Body of pancreas (tissue), 4 donors: ENCODE measurements at regions not wholly inside any gene's neighbourhood (a gene's known extent, or its start where the extent isn't known, plus 50 kb on each side); places are given as distances from the start of the nearest gene placed in this dataset.
A peak's percentile ranks its signal among the peaks of the same experiment; 100 is the strongest.

Source experiments
- ATAC-seq: fragments of 150-250 bp; one replicate; pipeline ENCODE4 v1.9.1; 2016
- DNase-seq, 4 donors: peaks; one replicate each; pipeline ENCODE4 v3.0.0-alpha.2; 2019
- H3K27ac ChIP-seq, 4 donors: fragments of 200-600 bp; sonication (generic); 1 replicate in 3 of 4; 2 replicates in 1 of 4; pipeline versions ENCODE4 v1.5.1 to v1.6.1; 2016 to 2019; ENCODE audit warnings: mild to moderate bottlenecking in 1 of 4, mixed read lengths in 1 of 4, moderate library complexity in 1 of 4
- H3K27me3 ChIP-seq, 2 donors: fragments of 200-600 bp; sonication (generic); one replicate each; pipeline ENCODE4 v1.6.0; 2016; ENCODE audit warnings: mild to moderate bottlenecking in 1 of 2
- H3K36me3 ChIP-seq, 2 donors: fragments of 200-600 bp; sonication (generic); replicated peaks in 1 of 2; 2 replicates each; pipeline ENCODE4 v1.5.1; 2016; ENCODE audit warnings: low read depth in 2 of 2; ENCODE audit not compliant: insufficient read depth in 1 of 2
- H3K4me1 ChIP-seq: fragments of 200-600 bp; sonication (generic); one replicate; pipeline ENCODE4 v1.6.0; 2016
- H3K4me3 ChIP-seq, 2 donors: fragments of 200-600 bp; sonication (generic); 1 replicate in 1 of 2; 2 replicates in 1 of 2; pipeline ENCODE4 v1.5.1; 2016 to 2019
- H3K9me3 ChIP-seq, 3 donors: fragments of 200-600 bp; sonication (generic); 1 replicate in 2 of 3; 2 replicates in 1 of 3; pipeline ENCODE4 v1.5.1; 2016
- CTCF ChIP-seq, 7 experiments: fragments of 450-650 bp in 4 of 7; fragments of 200-600 bp in 3 of 7; sonication (generic) in 3 of 7; IDR thresholded peaks; one replicate each; pipeline ENCODE4 v1.5.1; 2016 to 2019; ENCODE audit warnings: antibody characterized with exemption in 7 of 7
- POLR2A ChIP-seq, 3 donors: fragments of 450-650 bp; IDR thresholded peaks; one replicate each; pipeline ENCODE4 v1.6.1; 2016; ENCODE audit warnings: antibody characterized with exemption in 3 of 3, mild to moderate bottlenecking in 2 of 3
- WGBS, 2 donors: methylation state at CpG; one replicate each; pipeline ENCODE4 v1.1.5; 2017; 5-methylcytosine and 5-hydroxymethylcytosine counted together
- intact Hi-C: fragments of 100-400 bp; cut with DNase I; formaldehyde crosslinking; loops from one replicate; pipeline ENCODE4 v1.15.1; 2023

- DNase-seq (no peak), ATAC-seq (no peak)
- Histone ChIP-seq H3K27ac (no peak overlapping the region), H3K36me3 (no peaks in the 10 kb centered on the region), H3K4me3 (no peak overlapping the region), H3K4me1 (no peaks in the 10 kb centered on the region), H3K9me3 (no peaks in the 10 kb centered on the region), H3K27me3 (peaks cover 0 to 5% of the 10 kb centered on the region in 2 donors)
- TF ChIP-seq CTCF (IDR thresholded peaks at IDR 0.05) (no peak), POLR2A (IDR thresholded peaks at IDR 0.05) (no peak)
- intact Hi-C loops = no loop called here
- WGBS, 2 donors = 36 to 40% methylated on average over 14 of the region's 14 CpGs
Measured at GRCh38 chr21:8991088-8991907, 1530.1 kb upstream of the TPTE start.

- Histone ChIP-seq H3K36me3 (no peaks in the 10 kb centered on the region), H3K4me3 (no peak overlapping the region), H3K9me3 (no peaks in the 10 kb centered on the region), H3K27me3 (peaks cover 0 to 5% of the 10 kb centered on the region in 2 donors), H3K4me1 (no peaks in the 10 kb centered on the region), H3K27ac (no peak overlapping the region)
- DNase-seq (no peak), ATAC-seq (no peak)
- intact Hi-C loops = no loop called here
- WGBS, 2 donors = 37 to 39% methylated on average over 3 of the region's 3 CpGs
- TF ChIP-seq CTCF (IDR thresholded peaks at IDR 0.05) = no peak
- TF ChIP-seq POLR2A (IDR thresholded peaks at IDR 0.05) = no peak
Measured at GRCh38 chr21:8991968-8992621, 1529.3 kb upstream of the TPTE start.

GRCh38 chr21:8992731-8993174, 1528.6 kb upstream of the TPTE start:
- Histone ChIP-seq H3K27ac (no peak overlapping the region), H3K4me1 (no peaks in the 10 kb centered on the region), H3K9me3 (no peaks in the 10 kb centered on the region), H3K4me3 (no peak overlapping the region), H3K36me3 (no peaks in the 10 kb centered on the region), H3K27me3 (peaks cover 0 to 5% of the 10 kb centered on the region in 2 donors)
- intact Hi-C loops = no loop called here
- TF ChIP-seq CTCF (IDR thresholded peaks at IDR 0.05) (no peak), POLR2A (IDR thresholded peaks at IDR 0.05) (peak in 1 of 3 donors; percentile 5)
- DNase-seq (no peak), ATAC-seq (no peak)
- 39 to 40% methylated on average over 6 of the region's 6 CpGs for WGBS, 2 donors

GRCh38 chr21:8993284-8993942, 1528.0 kb upstream of the TPTE start:
- no peaks in the 10 kb centered on the region for H3K4me1 ChIP-seq
- no peak for ATAC-seq
- H3K27ac ChIP-seq = no peak overlapping the region
- intact Hi-C loops = no loop called here
- no peaks in the 10 kb centered on the region for H3K9me3 ChIP-seq
- no peak for TF ChIP-seq POLR2A (IDR thresholded peaks at IDR 0.05)
- TF ChIP-seq CTCF (IDR thresholded peaks at IDR 0.05) = no peak
- H3K4me3 ChIP-seq = no peak overlapping the region
- peaks cover 0 to 5% of the 10 kb centered on the region in 2 donors for H3K27me3 ChIP-seq
- 19 to 24% methylated on average over 3 of the region's 3 CpGs for WGBS, 2 donors
- no peak for DNase-seq
- H3K36me3 ChIP-seq = no peaks in the 10 kb centered on the region
